Adrenal gland (tissue), 5 donors: ENCODE measurements at regions not wholly inside any gene's neighbourhood (a gene's known extent, or its start where the extent isn't known, plus 50 kb on each side); places are given as distances from the start of the nearest gene placed in this dataset.

ENCODE experiments used
- POLR2A ChIP-seq, 2 donors: fragments of 450-650 bp; IDR thresholded peaks; one replicate each; pipeline ENCODE4 v1.6.1; 2017; ENCODE audit warnings: antibody characterized with exemption in 2 of 2, mild to moderate bottlenecking in 2 of 2, moderate library complexity in 1 of 2
- TF ChIP-seq, protein P1 (sequence below), 6 experiments: fragments of 450-650 bp in 4 of 6; fragments of 200-600 bp in 2 of 6; sonication (generic) in 1 of 6; IDR thresholded peaks; 1 replicate in 5 of 6; 2 replicates in 1 of 6; pipeline versions ENCODE4 v1.5.1 to v1.8.0; 2016 to 2021; ENCODE audit warnings: antibody characterized with exemption in 6 of 6, mild to moderate bottlenecking in 2 of 6, moderate library complexity in 1 of 6
- donor health status: DM: no; HTN: no; CAD: no.

DNA sequence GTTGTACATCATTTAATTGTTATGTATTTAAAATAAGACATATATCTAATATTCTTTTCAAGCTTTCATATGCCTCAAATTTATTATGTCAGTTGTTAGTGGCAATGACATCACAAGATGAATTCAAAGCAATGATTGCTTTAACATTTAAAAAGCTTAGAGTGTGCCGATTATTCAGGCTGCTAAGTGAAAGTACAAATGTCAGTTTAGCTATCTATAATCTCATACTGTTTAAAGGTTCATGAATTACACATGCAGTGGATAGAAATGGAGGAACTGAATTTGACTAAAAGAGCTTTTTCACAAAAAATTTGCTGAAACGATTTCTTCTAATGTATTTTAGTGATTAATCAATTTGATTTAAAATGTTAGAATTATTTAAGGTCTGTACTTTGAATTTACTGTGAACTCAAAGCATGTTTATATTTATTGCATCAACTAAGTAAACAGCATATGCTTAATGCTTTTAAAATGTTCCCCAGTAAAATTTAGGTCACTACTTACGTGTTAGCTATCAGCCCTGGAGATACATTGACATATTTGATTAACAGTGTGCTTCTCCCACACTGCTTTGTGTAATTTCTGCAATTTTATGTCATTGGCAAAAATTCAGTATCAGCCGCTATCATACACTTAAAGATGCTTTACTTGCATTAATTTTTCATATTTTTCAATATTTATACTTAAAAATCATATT lies 334.9 kb downstream of the PARP8 start:
- TF ChIP-seq, protein P1, sequence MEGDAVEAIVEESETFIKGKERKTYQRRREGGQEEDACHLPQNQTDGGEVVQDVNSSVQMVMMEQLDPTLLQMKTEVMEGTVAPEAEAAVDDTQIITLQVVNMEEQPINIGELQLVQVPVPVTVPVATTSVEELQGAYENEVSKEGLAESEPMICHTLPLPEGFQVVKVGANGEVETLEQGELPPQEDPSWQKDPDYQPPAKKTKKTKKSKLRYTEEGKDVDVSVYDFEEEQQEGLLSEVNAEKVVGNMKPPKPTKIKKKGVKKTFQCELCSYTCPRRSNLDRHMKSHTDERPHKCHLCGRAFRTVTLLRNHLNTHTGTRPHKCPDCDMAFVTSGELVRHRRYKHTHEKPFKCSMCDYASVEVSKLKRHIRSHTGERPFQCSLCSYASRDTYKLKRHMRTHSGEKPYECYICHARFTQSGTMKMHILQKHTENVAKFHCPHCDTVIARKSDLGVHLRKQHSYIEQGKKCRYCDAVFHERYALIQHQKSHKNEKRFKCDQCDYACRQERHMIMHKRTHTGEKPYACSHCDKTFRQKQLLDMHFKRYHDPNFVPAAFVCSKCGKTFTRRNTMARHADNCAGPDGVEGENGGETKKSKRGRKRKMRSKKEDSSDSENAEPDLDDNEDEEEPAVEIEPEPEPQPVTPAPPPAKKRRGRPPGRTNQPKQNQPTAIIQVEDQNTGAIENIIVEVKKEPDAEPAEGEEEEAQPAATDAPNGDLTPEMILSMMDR (IDR thresholded peaks at IDR 0.05): no peak
- TF ChIP-seq POLR2A (IDR thresholded peaks at IDR 0.05): no peak
